HEK293T (cell line): ENCODE measurements at regions not wholly inside any gene's neighbourhood (a gene's known extent, or its start where the extent isn't known, plus 50 kb on each side); places are given as distances from the start of the nearest gene placed in this dataset.
A peak's percentile ranks its signal among the peaks of the same experiment; 100 is the strongest.

Experiments used
- CTCF ChIA-PET: fragments of 350-600 bp; formaldehyde crosslinking; extraction: SDS; loops from one replicate; lab custom pipeline; 2021; ENCODE audit warnings: antibody characterized with exemption, inconsistent platforms; lab: Yijun Ruan, JAX
- POLR2A ChIA-PET: fragments of 350-600 bp; formaldehyde crosslinking; extraction: SDS; loops from one replicate; lab custom pipeline; 2020; ENCODE audit warnings: antibody characterized with exemption, inconsistent platforms; lab: Yijun Ruan, JAX
- DNase-seq: peaks from one replicate; pipeline ENCODE4 v3.0.0; 2012; ENCODE audit warnings: mixed read lengths; ENCODE audit errors: extremely low spot score
- ARNT ChIP-seq: fragments of 450-650 bp; IDR thresholded peaks from 2 replicates; pipeline ENCODE4 v1.6.1; 2017; ENCODE audit warnings: mild to moderate bottlenecking
- BHLHE40 ChIP-seq: fragments of 450-650 bp; IDR thresholded peaks from 2 replicates; pipeline ENCODE4 v1.6.1; 2016; ENCODE audit warnings: mild to moderate bottlenecking, moderate library complexity, borderline replicate concordance
- CTBP1 ChIP-seq: fragments of 450-650 bp; IDR thresholded peaks from 2 replicates; pipeline ENCODE4 v1.6.1; 2016; ENCODE audit warnings: borderline replicate concordance
- ELF4 ChIP-seq: fragments of 450-650 bp; IDR thresholded peaks from 2 replicates; pipeline ENCODE4 v1.6.1; 2017; ENCODE audit warnings: antibody characterized with exemption
- FOXA1 ChIP-seq: fragments of 450-650 bp; IDR thresholded peaks from 2 replicates; pipeline ENCODE4 v1.6.1; 2016; ENCODE audit warnings: mild to moderate bottlenecking
- FOXK2 ChIP-seq: fragments of 450-650 bp; IDR thresholded peaks from 2 replicates; pipeline ENCODE4 v1.6.1; 2016; ENCODE audit warnings: mild to moderate bottlenecking
- FOXM1 ChIP-seq: fragments of 450-650 bp; IDR thresholded peaks from 2 replicates; pipeline ENCODE4 v1.6.1; 2017; ENCODE audit warnings: mild to moderate bottlenecking, borderline replicate concordance
- HDGF ChIP-seq: fragments of 450-650 bp; IDR thresholded peaks from 2 replicates; pipeline ENCODE4 v1.6.1; 2017; ENCODE audit warnings: antibody characterized with exemption, borderline replicate concordance
- L3MBTL2 ChIP-seq: fragments of 450-650 bp; conservative IDR thresholded peaks from 2 replicates; pipeline ENCODE4 v1.6.1; 2016; ENCODE audit warnings: mild to moderate bottlenecking
- LEF1 ChIP-seq: fragments of 450-650 bp; IDR thresholded peaks from 2 replicates; pipeline ENCODE4 v1.6.1; 2017; ENCODE audit warnings: mild to moderate bottlenecking, borderline replicate concordance
- NFRKB ChIP-seq: fragments of 450-650 bp; IDR thresholded peaks from 2 replicates; pipeline ENCODE4 v1.6.1; 2016; ENCODE audit warnings: mild to moderate bottlenecking, moderate library complexity
- PKNOX1 ChIP-seq: fragments of 450-650 bp; IDR thresholded peaks from 2 replicates; pipeline ENCODE4 v1.6.1; 2016
- SP1 ChIP-seq: fragments of 450-650 bp; IDR thresholded peaks from 2 replicates; pipeline ENCODE4 v1.6.1; 2017
- SUZ12 ChIP-seq: fragments of 450-650 bp; IDR thresholded peaks from 2 replicates; pipeline ENCODE4 v1.6.1; 2016; ENCODE audit warnings: mild to moderate bottlenecking
- TARDBP ChIP-seq: fragments of 450-650 bp; IDR thresholded peaks from 2 replicates; pipeline ENCODE4 v1.6.1; 2016
- ZNF384 ChIP-seq: fragments of 450-650 bp; IDR thresholded peaks from 2 replicates; pipeline ENCODE4 v1.6.1; 2016

- ChIA-PET CTCF (interaction anchor here (0.6 to 1.5 kb wide), 5 partner anchors 13 to 81 kb away, joined by 3 to 8 read pairs (median 4); no protein-coding TSS in a partner anchor), POLR2A (no interaction called here)
- TF ChIP-seq LEF1, result no peak
- TF ChIP-seq FOXM1, result no peak
- TF ChIP-seq FOXA1, result no peak
- no peak for TF ChIP-seq FOXK2
- TF ChIP-seq PKNOX1, result no peak
- TF ChIP-seq SP1, result no peak
- TF ChIP-seq TARDBP, result no peak
- TF ChIP-seq HDGF, result no peak
- no peak for TF ChIP-seq NFRKB
- no peak for TF ChIP-seq ELF4
- no peak for TF ChIP-seq BHLHE40
- TF ChIP-seq SUZ12, result no peak
- TF ChIP-seq CTBP1, result no peak
- DNase-seq, result peak; percentile 55
Observed at GRCh38 chr22:22802339-22802970, 85.2 kb upstream of the IGLL5 start.

DNA sequence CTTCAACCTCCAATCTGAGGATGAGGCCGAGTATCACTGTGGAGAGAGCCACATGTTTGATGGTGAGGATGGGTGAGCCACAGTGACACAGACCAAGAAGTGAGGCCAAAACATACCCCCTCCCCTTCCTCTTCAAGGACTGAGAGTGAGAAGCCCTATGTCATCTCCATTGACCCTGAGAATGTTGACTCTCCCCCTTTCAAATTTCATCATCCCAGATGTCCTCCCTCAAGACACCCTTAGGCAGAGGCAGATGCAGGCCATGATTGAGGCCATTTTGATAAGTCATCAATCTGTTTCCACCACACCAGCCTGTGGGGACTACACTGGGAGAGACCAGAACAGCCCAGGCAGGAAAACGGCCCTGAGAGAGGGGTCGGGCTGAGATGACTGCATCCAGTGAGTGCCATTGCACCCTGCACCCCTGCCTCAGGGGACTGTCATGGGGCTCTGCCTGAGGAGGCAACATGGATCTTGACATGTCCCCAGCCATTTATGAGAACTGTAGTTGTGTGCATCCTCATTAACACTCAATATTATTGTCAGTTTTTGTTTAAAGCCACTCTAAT is 84.2 kb upstream of the IGLL5 start:
- TF ChIP-seq L3MBTL2 (no peak), FOXM1 (no peak)
- no peak for DNase-seq
- ChIA-PET CTCF (interaction anchor here (0.8 to 1.2 kb wide), 2 partner anchors 12 to 80 kb away, joined by 3 to 8 read pairs; no protein-coding TSS in a partner anchor), POLR2A (no interaction called here)

- no peak for TF ChIP-seq ELF4
- TF ChIP-seq HDGF, result no peak
- no peak for TF ChIP-seq ARNT
- ChIA-PET CTCF (interaction anchor here (1.1 kb wide), 1 partner anchor 74 kb away, joined by 3 read pairs; no protein-coding TSS in a partner anchor), POLR2A (no interaction called here)
- DNase-seq, result no peak
Observed at GRCh38 chr22:22810018-22810427, 77.6 kb upstream of the IGLL5 start.

- ChIA-PET CTCF (interaction anchor here (1.1 kb wide), 1 partner anchor 74 kb away, joined by 3 read pairs; no protein-coding TSS in a partner anchor), POLR2A (no interaction called here)
- TF ChIP-seq PKNOX1 (no peak), NFRKB (no peak)
- DNase-seq, result no peak
Observed at GRCh38 chr22:22810471-22810870, 77.1 kb upstream of the IGLL5 start.

GRCh38 chr22:22811016-22812009 is 76.3 kb upstream of the IGLL5 start:
- no peak for TF ChIP-seq ELF4
- no peak for TF ChIP-seq FOXK2
- TF ChIP-seq L3MBTL2, result no peak
- ChIA-PET CTCF (no interaction called here), POLR2A (no interaction called here)
- no peak for DNase-seq

DNA sequence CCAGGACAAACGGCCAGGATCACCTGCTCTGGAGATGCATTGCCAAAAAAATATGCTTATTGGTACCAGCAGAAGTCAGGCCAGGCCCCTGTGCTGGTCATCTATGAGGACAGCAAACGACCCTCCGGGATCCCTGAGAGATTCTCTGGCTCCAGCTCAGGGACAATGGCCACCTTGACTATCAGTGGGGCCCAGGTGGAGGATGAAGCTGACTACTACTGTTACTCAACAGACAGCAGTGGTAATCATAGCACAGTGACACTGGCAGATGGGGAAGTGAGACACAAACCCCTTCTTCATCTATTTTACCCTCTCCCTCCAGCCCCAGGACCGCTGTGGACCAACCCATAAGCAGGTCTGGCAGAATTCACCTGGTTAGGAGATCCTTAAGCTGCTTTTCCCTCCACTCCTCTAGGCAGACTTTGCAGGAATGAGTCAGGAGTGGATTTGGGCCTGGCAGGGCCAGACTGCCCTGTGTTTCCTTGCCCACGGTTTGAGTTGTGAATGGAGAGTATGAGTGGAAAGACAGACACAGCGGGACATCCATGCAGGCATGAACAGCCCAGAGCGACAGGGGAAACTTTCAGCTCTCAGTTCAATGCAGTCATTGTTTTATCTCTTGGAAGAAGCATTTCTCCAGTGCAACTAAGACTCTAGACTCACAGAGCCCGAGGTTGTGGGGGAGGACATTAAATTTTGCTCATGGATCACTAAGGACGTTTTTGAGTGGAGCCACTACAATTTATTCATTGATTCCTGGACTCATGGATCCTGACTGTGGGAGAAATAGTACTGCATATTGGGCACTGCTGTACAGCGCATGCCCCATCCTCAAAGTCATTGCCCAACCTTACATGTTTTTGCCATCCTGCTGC is 75.3 kb upstream of the IGLL5 start:
- no peak for DNase-seq
- TF ChIP-seq NFRKB (no peak), ZNF384 (no peak), BHLHE40 (no peak), ELF4 (no peak), SUZ12 (no peak), FOXK2 (no peak), FOXA1 (no peak), PKNOX1 (no peak), FOXM1 (no peak), TARDBP (no peak), CTBP1 (no peak), LEF1 (no peak), L3MBTL2 (no peak), ARNT (no peak), HDGF (no peak)
- ChIA-PET POLR2A (no interaction called here), CTCF (interaction anchor here (1.1 kb wide), 1 partner anchor 72 kb away, joined by 3 read pairs; no protein-coding TSS in a partner anchor)
